Esophagus squamous epithelium (tissue), 5 donors: ENCODE measurements at regions not wholly inside any gene's neighbourhood (a gene's known extent, or its start where the extent isn't known, plus 50 kb on each side); places are given as distances from the start of the nearest gene placed in this dataset.
A peak's percentile ranks its signal among the peaks of the same experiment; 100 is the strongest.
"Not testable (repeated sequence)": the region's sequence is repeated elsewhere in the genome, so short reads cannot be mapped to it uniquely, and the experiment has no call there.

Source experiments
- DNase-seq: peaks from one replicate; lab custom pipeline; 2025; lab: John Stamatoyannopoulos, UW
- H3K27ac ChIP-seq, 4 donors: fragments of 200-600 bp; sonication (generic); one replicate each; pipeline ENCODE4 v1.5.1; 2016 to 2019; ENCODE audit warnings: mild to moderate bottlenecking in 1 of 4
- H3K27me3 ChIP-seq, 4 donors: fragments of 200-600 bp; sonication (generic); 1 replicate in 3 of 4; 2 replicates in 1 of 4; pipeline versions ENCODE4 v1.5.1 to v1.6.0; 2017 to 2021; ENCODE audit warnings: antibody characterized with exemption in 1 of 4
- H3K36me3 ChIP-seq, 3 donors: fragments of 200-600 bp; sonication (generic); one replicate each; pipeline ENCODE4 v1.5.1; 2016 to 2019
- H3K4me1 ChIP-seq, 3 donors: fragments of 200-600 bp; sonication (generic); one replicate each; pipeline ENCODE4 v1.5.1; 2017 to 2019
- H3K4me3 ChIP-seq, 4 donors: fragments of 200-600 bp; sonication (generic); 1 replicate in 3 of 4; 2 replicates in 1 of 4; pipeline ENCODE4 v1.5.1; 2016 to 2019; ENCODE audit warnings: mild to moderate bottlenecking in 2 of 4, moderate library complexity in 1 of 4
- H3K9me3 ChIP-seq, 3 donors: fragments of 200-600 bp; sonication (generic); one replicate each; pipeline ENCODE4 v1.5.1; 2016 to 2019
- POLR2A ChIP-seq, 4 donors: fragments of 450-650 bp; IDR thresholded peaks; one replicate each; pipeline ENCODE4 v1.6.1; 2017; ENCODE audit warnings: antibody characterized with exemption in 4 of 4, mild to moderate bottlenecking in 4 of 4, moderate library complexity in 3 of 4
- WGBS, 2 donors: methylation state at CpG; one replicate each; pipeline ENCODE4 v1.1.5; 2018; 5-methylcytosine and 5-hydroxymethylcytosine counted together
- intact Hi-C: fragments of 100-400 bp; cut with DNase I; formaldehyde crosslinking; loops from one replicate; pipeline ENCODE4 v1.15.0; 2022
- TF ChIP-seq, protein P1 (sequence below), 6 experiments: fragments of 450-650 bp in 4 of 6; fragments of 200-600 bp in 2 of 6; sonication (generic) in 2 of 6; IDR thresholded peaks; one replicate each; pipeline ENCODE4 v1.5.1; 2016 to 2019; ENCODE audit warnings: antibody characterized with exemption in 6 of 6, mild to moderate bottlenecking in 4 of 6, moderate library complexity in 4 of 6
- donor health status: DM: yes; HTN: yes; CAD: no.

DNA sequence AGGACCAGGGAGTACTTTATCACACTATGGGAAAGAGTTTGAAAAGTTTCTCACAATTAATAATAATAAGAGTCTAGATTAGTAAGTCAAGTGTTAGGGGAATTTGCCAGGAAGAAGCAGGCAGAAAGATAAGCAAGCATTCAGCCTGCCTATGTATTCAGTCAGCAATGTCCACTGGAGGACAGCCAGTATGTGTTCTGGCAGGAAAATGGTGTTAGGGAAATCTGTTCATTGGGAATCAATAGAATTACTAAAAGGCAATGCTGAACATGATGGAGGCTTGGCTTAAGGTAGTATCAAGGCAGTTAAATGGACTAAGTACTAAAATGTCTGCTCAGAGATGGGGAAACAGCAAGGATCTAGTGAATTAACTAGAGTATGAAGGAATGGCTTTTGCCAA is 221.2 kb downstream of the PPP4R3C start:
- Histone ChIP-seq H3K27me3 (no peaks in the 10 kb centered on the region), H3K9me3 (no peaks in the 10 kb centered on the region), H3K36me3 (no peaks in the 10 kb centered on the region), H3K4me1 (no peaks in the 10 kb centered on the region), H3K4me3 (no peak overlapping the region), H3K27ac (no peak overlapping the region)
- TF ChIP-seq POLR2A (IDR thresholded peaks at IDR 0.05): no peak
- TF ChIP-seq, protein P1, sequence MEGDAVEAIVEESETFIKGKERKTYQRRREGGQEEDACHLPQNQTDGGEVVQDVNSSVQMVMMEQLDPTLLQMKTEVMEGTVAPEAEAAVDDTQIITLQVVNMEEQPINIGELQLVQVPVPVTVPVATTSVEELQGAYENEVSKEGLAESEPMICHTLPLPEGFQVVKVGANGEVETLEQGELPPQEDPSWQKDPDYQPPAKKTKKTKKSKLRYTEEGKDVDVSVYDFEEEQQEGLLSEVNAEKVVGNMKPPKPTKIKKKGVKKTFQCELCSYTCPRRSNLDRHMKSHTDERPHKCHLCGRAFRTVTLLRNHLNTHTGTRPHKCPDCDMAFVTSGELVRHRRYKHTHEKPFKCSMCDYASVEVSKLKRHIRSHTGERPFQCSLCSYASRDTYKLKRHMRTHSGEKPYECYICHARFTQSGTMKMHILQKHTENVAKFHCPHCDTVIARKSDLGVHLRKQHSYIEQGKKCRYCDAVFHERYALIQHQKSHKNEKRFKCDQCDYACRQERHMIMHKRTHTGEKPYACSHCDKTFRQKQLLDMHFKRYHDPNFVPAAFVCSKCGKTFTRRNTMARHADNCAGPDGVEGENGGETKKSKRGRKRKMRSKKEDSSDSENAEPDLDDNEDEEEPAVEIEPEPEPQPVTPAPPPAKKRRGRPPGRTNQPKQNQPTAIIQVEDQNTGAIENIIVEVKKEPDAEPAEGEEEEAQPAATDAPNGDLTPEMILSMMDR (IDR thresholded peaks at IDR 0.05): no peak
- intact Hi-C loops: no loop called here
- DNase-seq: no peak

DNA sequence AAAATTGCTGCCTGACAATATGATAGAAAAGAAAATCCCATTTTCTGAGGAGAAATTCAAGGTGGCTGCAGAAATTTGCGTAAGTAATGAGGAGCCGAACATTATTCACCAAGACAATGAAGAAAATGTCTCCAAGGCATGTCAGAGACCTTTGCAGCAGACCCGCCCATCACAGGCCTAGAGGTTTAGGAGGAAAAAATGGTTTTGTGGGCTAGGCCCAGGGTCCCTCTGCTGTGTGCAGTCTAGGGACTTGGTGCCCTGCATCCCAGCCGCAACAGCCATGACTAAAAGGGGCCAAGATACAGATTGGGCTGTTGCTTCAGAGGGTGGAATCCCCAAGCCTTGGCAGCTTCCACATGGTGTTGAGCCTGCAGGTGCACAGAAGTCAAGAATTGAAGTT is 223.1 kb downstream of the PPP4R3C start:
- H3K27me3 ChIP-seq, H3K4me1 ChIP-seq, H3K4me3 ChIP-seq, H3K9me3 ChIP-seq, H3K36me3 ChIP-seq, DNase-seq, intact Hi-C loops, H3K27ac ChIP-seq: not testable (repeated sequence)
- 88 to 90% methylated on average over 4 of the region's 4 CpGs for WGBS, 2 donors

DNA sequence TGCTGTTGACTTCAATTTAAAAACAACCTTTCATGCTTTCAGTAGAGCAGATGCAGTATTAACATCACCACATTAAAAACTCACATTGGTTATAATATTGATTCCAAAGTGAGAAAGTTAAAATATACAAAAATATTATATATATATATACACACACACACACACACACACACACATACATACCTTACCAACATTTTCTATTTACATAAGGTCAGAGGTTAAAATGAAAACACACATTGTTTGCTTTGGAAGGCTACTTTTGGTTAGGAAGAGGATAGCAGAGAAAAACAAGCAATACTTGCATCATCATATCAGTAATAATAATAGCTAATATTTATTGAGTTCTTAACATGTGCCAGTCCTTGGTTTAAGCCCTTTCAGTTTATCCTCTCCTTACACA is 226.5 kb downstream of the PPP4R3C start:
- no peaks in the 10 kb centered on the region for H3K4me1 ChIP-seq
- H3K27ac ChIP-seq: no peak overlapping the region
- TF ChIP-seq POLR2A (IDR thresholded peaks at IDR 0.05): no peak
- TF ChIP-seq, protein P1 (IDR thresholded peaks at IDR 0.05): no peak
- DNase-seq: no peak
- no peaks in the 10 kb centered on the region for H3K9me3 ChIP-seq
- no peaks in the 10 kb centered on the region for H3K27me3 ChIP-seq
- H3K4me3 ChIP-seq: no peak overlapping the region
- H3K36me3 ChIP-seq: no peaks in the 10 kb centered on the region
- intact Hi-C loops: no loop called here

DNA sequence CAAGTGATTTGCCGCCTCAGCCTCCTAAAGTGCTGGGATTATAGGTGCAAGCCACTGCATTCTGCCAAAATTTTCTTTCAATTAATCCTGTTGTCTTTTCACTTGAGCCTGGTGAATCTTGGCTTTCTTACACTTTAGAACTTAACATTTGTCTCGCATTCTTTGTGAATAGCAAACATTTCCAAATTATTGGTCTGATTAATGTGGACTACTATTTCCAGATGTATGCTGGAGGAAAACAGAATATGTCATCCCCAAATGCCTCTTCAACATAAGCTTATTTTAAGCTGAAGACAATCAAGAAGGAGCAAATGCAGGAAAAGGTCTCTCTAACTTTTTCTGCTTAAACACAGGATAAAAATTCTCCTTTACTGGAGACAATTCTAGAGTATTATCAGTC is 233.4 kb downstream of the PPP4R3C start:
- no peak overlapping the region for H3K27ac ChIP-seq
- DNase-seq: no peak
- no peaks in the 10 kb centered on the region for H3K9me3 ChIP-seq
- no peaks in the 10 kb centered on the region for H3K27me3 ChIP-seq
- intact Hi-C loops: no loop called here
- H3K4me3 ChIP-seq: no peak overlapping the region
- H3K36me3 ChIP-seq: no peaks in the 10 kb centered on the region
- WGBS, 2 donors: 70 to 83% methylated on average over 2 of the region's 2 CpGs
- TF ChIP-seq, protein P1 (IDR thresholded peaks at IDR 0.05): no peak
- H3K4me1 ChIP-seq: no peaks in the 10 kb centered on the region

DNA sequence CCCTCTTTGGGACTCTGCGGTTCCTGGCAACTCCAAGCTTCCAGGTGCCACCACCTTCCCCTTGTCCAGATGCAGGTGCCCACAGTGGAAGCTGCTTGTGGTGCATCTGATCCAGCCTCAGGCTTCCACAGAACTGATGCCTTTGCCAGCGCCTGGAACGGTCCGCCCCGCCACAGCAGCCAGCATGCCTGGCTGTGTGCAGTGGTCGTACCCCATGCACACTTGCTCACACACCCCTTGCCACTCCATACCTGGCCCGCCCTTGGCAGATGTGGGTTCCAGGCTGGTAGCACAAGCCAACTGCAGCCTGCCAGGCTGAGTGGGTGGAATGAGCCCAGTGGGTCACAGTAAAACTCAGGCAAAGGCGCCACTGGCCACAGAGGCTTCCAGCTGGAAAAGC is 240.5 kb downstream of the PPP4R3C start:
- Histone ChIP-seq H3K9me3 (no peaks in the 10 kb centered on the region), H3K4me1 (no peaks in the 10 kb centered on the region), H3K36me3 (no peaks in the 10 kb centered on the region), H3K4me3 (no peak overlapping the region), H3K27me3 (no peaks in the 10 kb centered on the region), H3K27ac (no peak overlapping the region)
- intact Hi-C loops: no loop called here
- TF ChIP-seq POLR2A (IDR thresholded peaks at IDR 0.05): no peak
- TF ChIP-seq, protein P1 (IDR thresholded peaks at IDR 0.05): no peak
- DNase-seq: no peak
- 83% methylated on average over 2 of the region's 8 CpGs; no CpG with 5 or more reads in 1 of the 2 donors for WGBS, 2 donors

DNA sequence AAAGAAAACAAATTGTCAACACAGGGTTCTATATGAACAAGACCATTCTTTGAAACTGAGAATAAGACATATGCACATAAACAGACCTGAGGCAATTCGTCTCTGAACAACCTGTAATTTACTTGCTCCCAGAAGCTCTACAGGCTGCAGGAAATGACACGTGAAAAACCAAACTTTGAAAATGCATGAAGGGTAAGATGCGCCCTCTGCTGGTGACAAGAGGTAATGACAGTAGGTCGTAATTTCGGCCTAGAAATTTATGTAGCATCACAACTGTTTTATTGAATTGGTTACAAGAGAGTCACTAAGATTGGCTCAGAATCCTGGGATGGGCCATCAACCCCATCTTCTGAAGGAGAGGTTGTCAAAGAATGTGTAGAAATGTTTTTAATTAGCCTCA is 276.5 kb downstream of the PPP4R3C start:
- no peaks in the 10 kb centered on the region for H3K4me1 ChIP-seq
- no peak overlapping the region for H3K4me3 ChIP-seq
- H3K27ac ChIP-seq: no peak overlapping the region
- H3K27me3 ChIP-seq: no peaks in the 10 kb centered on the region
- no peaks in the 10 kb centered on the region for H3K36me3 ChIP-seq
- TF ChIP-seq, protein P1 (IDR thresholded peaks at IDR 0.05): peak; percentile 32 to 85 (median 55)
- no peak for TF ChIP-seq POLR2A (IDR thresholded peaks at IDR 0.05)
- intact Hi-C loops: no loop called here
- no peak for DNase-seq
- no peaks in the 10 kb centered on the region for H3K9me3 ChIP-seq
- WGBS, 2 donors: 0 to 13% methylated on average over 2 to 5 of the region's 5 CpGs
